Fibroblast of pulmonary artery (primary cell): ENCODE measurements at regions not wholly inside any gene's neighbourhood (a gene's known extent, or its start where the extent isn't known, plus 50 kb on each side); places are given as distances from the start of the nearest gene placed in this dataset.
A peak's percentile ranks its signal among the peaks of the same experiment; 100 is the strongest.

Experiments used
- DNase-seq: peaks from one replicate; pipeline ENCODE4 v3.0.0-alpha.2; 2010; ENCODE audit warnings: low read depth
- H3K4me3 ChIP-seq: replicated peaks from 2 replicates; pipeline ENCODE4 v1.5.1; 2011; ENCODE audit warnings: low read depth, mild to moderate bottlenecking, control low read depth, low read length, moderate library complexity
- TF ChIP-seq, protein P1 (sequence below): IDR thresholded peaks from 2 replicates; pipeline ENCODE4 v1.5.1; 2011; ENCODE audit warnings: mild to moderate bottlenecking, control low read depth, low read length, inconsistent platforms; ENCODE audit errors: missing control alignments

DNA sequence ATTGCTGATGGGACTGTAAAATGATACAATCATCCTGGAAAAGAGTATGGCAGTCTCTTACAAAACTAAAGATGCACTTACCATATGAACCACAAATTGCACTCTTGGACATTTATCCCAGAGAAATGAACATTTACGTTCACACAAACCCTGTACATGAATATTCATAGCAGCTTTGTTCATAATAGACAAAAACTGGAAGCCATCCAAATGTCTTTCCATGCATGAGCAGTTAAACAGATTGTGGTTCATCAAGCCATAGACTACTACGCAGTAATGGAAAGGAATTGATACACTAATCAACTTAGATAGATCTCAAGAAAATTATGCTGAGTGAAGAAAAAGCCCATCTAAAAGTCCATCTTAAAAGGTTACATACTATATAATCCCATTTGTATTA lies 156.1 kb upstream of the SLC39A10 start:
- no peak for DNase-seq
- H3K4me3 ChIP-seq, result no peak overlapping the region
- TF ChIP-seq, protein P1, sequence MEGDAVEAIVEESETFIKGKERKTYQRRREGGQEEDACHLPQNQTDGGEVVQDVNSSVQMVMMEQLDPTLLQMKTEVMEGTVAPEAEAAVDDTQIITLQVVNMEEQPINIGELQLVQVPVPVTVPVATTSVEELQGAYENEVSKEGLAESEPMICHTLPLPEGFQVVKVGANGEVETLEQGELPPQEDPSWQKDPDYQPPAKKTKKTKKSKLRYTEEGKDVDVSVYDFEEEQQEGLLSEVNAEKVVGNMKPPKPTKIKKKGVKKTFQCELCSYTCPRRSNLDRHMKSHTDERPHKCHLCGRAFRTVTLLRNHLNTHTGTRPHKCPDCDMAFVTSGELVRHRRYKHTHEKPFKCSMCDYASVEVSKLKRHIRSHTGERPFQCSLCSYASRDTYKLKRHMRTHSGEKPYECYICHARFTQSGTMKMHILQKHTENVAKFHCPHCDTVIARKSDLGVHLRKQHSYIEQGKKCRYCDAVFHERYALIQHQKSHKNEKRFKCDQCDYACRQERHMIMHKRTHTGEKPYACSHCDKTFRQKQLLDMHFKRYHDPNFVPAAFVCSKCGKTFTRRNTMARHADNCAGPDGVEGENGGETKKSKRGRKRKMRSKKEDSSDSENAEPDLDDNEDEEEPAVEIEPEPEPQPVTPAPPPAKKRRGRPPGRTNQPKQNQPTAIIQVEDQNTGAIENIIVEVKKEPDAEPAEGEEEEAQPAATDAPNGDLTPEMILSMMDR, result no peak

DNA sequence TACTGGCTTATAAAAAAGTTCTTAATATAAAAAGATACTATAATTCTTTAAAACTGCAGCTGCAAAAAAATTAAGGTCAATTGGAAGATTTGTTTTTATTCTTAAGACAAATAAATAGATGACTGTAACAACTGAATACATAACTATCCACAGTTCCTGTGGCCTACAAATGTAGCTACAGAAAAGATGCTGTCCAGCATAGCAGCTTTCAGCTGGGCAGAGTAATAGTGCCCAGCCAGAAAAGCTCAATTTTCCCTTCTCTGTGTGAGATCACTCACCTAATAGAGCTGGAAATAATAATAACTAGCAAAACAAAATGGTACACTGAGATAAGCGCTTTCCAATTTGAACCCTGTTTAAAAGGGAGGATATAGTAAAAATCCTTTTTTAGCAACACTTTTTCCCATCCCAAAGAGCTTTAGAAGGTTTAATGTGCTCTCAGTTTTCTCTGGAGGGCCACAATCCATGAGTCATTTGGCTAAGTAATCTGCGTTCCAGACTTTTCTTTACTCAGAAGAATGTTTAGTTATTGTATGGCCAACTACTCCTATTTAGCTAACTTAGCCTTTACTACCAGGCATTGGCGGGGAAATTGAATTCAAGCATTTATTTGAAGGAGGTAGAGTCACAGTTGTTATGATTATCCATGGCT lies 158.1 kb upstream of the SLC39A10 start:
- no peak overlapping the region for H3K4me3 ChIP-seq
- peak; percentile 46 for DNase-seq
- TF ChIP-seq, protein P1, result no peak

- H3K4me3 ChIP-seq, result no peak overlapping the region
- DNase-seq, result peak; percentile 62
- TF ChIP-seq, protein P1, result peak; percentile 50
Observed at GRCh38 chr2:195498176-195498575, 158.8 kb upstream of the SLC39A10 start.

GRCh38 chr2:195496991-195497390 lies 160.0 kb upstream of the SLC39A10 start:
- TF ChIP-seq, protein P1, result no peak
- no peak for DNase-seq

GRCh38 chr2:195495966-195496365 lies 161.1 kb upstream of the SLC39A10 start:
- H3K4me3 ChIP-seq, result no peak overlapping the region
- no peak for DNase-seq
- TF ChIP-seq, protein P1, result no peak

More at GRCh38 chr2:195496991-195497390, 160.0 kb upstream of the SLC39A10 start:
- H3K4me3 ChIP-seq, result no peak overlapping the region

- TF ChIP-seq, protein P1, result no peak
- no peak overlapping the region for H3K4me3 ChIP-seq
- DNase-seq, result no peak
Observed at GRCh38 chr2:195495351-195495750, 161.7 kb upstream of the SLC39A10 start.

DNA sequence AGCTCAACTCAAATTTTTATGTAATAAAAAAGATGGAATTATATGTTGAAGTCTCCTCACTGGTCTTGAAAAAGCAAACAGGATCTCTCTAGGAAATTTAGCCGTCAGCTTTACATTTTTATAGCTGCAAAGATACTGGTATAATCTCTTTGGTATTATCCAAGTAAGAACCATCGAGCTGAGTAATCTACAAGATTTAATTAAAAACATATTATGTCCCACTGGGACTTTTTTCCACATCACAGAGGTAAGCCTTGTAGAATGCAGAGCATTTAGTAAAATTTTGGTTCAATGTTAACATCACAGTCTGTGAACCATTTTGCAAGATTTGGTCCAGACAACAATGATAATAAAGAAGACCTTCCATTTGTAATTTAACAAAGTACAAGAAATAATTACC lies 162.6 kb upstream of the SLC39A10 start:
- no peak overlapping the region for H3K4me3 ChIP-seq
- TF ChIP-seq, protein P1, result no peak
- DNase-seq, result no peak
